Testis (tissue), 2 donors: ENCODE measurements at regions not wholly inside any gene's neighbourhood (a gene's known extent, or its start where the extent isn't known, plus 50 kb on each side); places are given as distances from the start of the nearest gene placed in this dataset.

Experiments
- DNase-seq: peaks from one replicate; pipeline ENCODE4 v3.0.0-alpha.2; 2019
- H3K27ac ChIP-seq, 2 donors: fragments of 200-600 bp; sonication (generic); one replicate each; pipeline ENCODE4 v1.5.1; 2019
- H3K27me3 ChIP-seq: fragments of 200-600 bp; sonication (generic); one replicate; pipeline ENCODE4 v1.5.1; 2019
- H3K36me3 ChIP-seq: fragments of 200-600 bp; sonication (generic); one replicate; pipeline ENCODE4 v1.5.1; 2017; ENCODE audit warnings: low read depth; ENCODE audit errors: missing control alignments
- H3K4me1 ChIP-seq: fragments of 200-600 bp; sonication (generic); one replicate; pipeline ENCODE4 v1.5.1; 2019
- H3K4me3 ChIP-seq, 2 donors: fragments of 200-600 bp; sonication (generic); one replicate each; pipeline ENCODE4 v1.5.1; 2017 to 2019
- H3K9me3 ChIP-seq: fragments of 200-600 bp; sonication (generic); one replicate; pipeline ENCODE4 v1.5.1; 2017
- CTCF ChIP-seq, 3 experiments: fragments of 450-650 bp in 2 of 3; fragments of 200-600 bp in 1 of 3; sonication (generic) in 1 of 3; IDR thresholded peaks; one replicate each; pipeline ENCODE4 v1.5.1; 2016 to 2019; ENCODE audit warnings: antibody characterized with exemption in 3 of 3, mild to moderate bottlenecking in 2 of 3, moderate library complexity in 1 of 3
- POLR2A ChIP-seq: fragments of 450-650 bp; IDR thresholded peaks from one replicate; pipeline ENCODE4 v1.6.1; 2017; ENCODE audit warnings: antibody characterized with exemption, mild to moderate bottlenecking, moderate library complexity
- WGBS, 2 donors: methylation state at CpG; one replicate each; pipeline ENCODE4 v1.1.5; 2018; 5-methylcytosine and 5-hydroxymethylcytosine counted together
- intact Hi-C: fragments of 100-400 bp; cut with DNase I; formaldehyde crosslinking; loops from one replicate; pipeline ENCODE4 v1.15.1; 2023; ENCODE audit warnings: low total_unique reads

GRCh38 chr1:238549137-238549536 lies 658.4 kb upstream of the ZP4 start:
- WGBS, 2 donors: 68 to 78% methylated on average over 2 of the region's 2 CpGs

GRCh38 chr1:238546118-238546517 lies 655.4 kb upstream of the ZP4 start:
- no peak for DNase-seq
- Histone ChIP-seq H3K4me1 (no peaks in the 10 kb centered on the region), H3K27me3 (no peaks in the 10 kb centered on the region), H3K36me3 (no peaks in the 10 kb centered on the region), H3K9me3 (no peaks in the 10 kb centered on the region), H3K4me3 (no peak overlapping the region), H3K27ac (no peak overlapping the region)
- WGBS, 2 donors: 55 to 94% methylated on average over 2 of the region's 2 CpGs
- intact Hi-C loops: no loop called here
- no peak for TF ChIP-seq CTCF (IDR thresholded peaks at IDR 0.05)
- TF ChIP-seq POLR2A: no peak

More at GRCh38 chr1:238549137-238549536, 658.4 kb upstream of the ZP4 start:
- Histone ChIP-seq H3K27ac (no peak overlapping the region), H3K4me3 (no peak overlapping the region), H3K36me3 (no peaks in the 10 kb centered on the region), H3K9me3 (no peaks in the 10 kb centered on the region), H3K4me1 (no peaks in the 10 kb centered on the region), H3K27me3 (no peaks in the 10 kb centered on the region)
- DNase-seq: no peak
- intact Hi-C loops: no loop called here
- no peak for TF ChIP-seq CTCF (IDR thresholded peaks at IDR 0.05)
- no peak for TF ChIP-seq POLR2A

GRCh38 chr1:238537641-238538040 lies 646.9 kb upstream of the ZP4 start:
- no peaks in the 10 kb centered on the region for H3K27me3 ChIP-seq
- 78 to 84% methylated on average over 3 of the region's 3 CpGs for WGBS, 2 donors
- TF ChIP-seq POLR2A (no peak), CTCF (IDR thresholded peaks at IDR 0.05) (no peak)
- H3K4me3 ChIP-seq: no peak overlapping the region
- no peaks in the 10 kb centered on the region for H3K9me3 ChIP-seq
- intact Hi-C loops: no loop called here
- H3K27ac ChIP-seq: no peak overlapping the region
- DNase-seq: no peak
- no peaks in the 10 kb centered on the region for H3K36me3 ChIP-seq
- no peaks in the 10 kb centered on the region for H3K4me1 ChIP-seq

GRCh38 chr1:238530209-238530851 lies 639.6 kb upstream of the ZP4 start:
- intact Hi-C loops: no loop called here
- DNase-seq: no peak
- no peak overlapping the region for H3K4me3 ChIP-seq

More at GRCh38 chr1:238530209-238530851, 639.6 kb upstream of the ZP4 start:
- TF ChIP-seq CTCF (IDR thresholded peaks at IDR 0.05): no peak
- TF ChIP-seq POLR2A: no peak
- no peaks in the 10 kb centered on the region for H3K27me3 ChIP-seq
- H3K36me3 ChIP-seq: no peaks in the 10 kb centered on the region
- H3K9me3 ChIP-seq: no peaks in the 10 kb centered on the region
- no peaks in the 10 kb centered on the region for H3K4me1 ChIP-seq
- WGBS, 2 donors: 82 to 91% methylated on average over 12 to 13 of the region's 13 CpGs
- no peak overlapping the region for H3K27ac ChIP-seq
